A673 (cell line): ENCODE measurements at regions not wholly inside any gene's neighbourhood (a gene's known extent, or its start where the extent isn't known, plus 50 kb on each side); places are given as distances from the start of the nearest gene placed in this dataset.

Source experiments
- BruUV-seq: library from RNA; stranded (reverse); fragments of 400-500 nt; replicated peaks from 2 replicates; lab custom pipeline; 2021; lab: Mats Ljungman, UMichigan
- CTCF ChIA-PET: fragments of 300-600 bp; sonication (Branson Sonifier 250); formaldehyde crosslinking; loops from one replicate; lab custom pipeline; 2022; ENCODE audit warnings: antibody characterized with exemption; lab: Charles Lee
- POLR2A ChIA-PET: fragments of 300-600 bp; sonication (Branson Sonifier 250); formaldehyde crosslinking; loops from one replicate; lab custom pipeline; 2022; ENCODE audit warnings: antibody characterized with exemption; ENCODE audit not compliant: low non-redundant PET; lab: Charles Lee
- DNase-seq: peaks from one replicate; pipeline ENCODE4 v3.0.0-alpha.2; 2015; ENCODE audit warnings: low spot score
- H3K27ac ChIP-seq: fragments of 200-600 bp; sonication (generic); 2 replicates; pipeline ENCODE4 v1.5.1; 2016; ENCODE audit warnings: mixed run types, low read depth, mild to moderate bottlenecking, mixed read lengths, antibody characterized with exemption, low read length; ENCODE audit not compliant: poor library complexity, severe bottlenecking
- H3K27me3 ChIP-seq: fragments of 200-600 bp; sonication (generic); replicated peaks from 2 replicates; pipeline ENCODE4 v1.6.1; 2017; ENCODE audit warnings: mixed run types, low read depth, mild to moderate bottlenecking, mixed read lengths, antibody characterized with exemption, low read length; ENCODE audit not compliant: insufficient read depth, poor library complexity
- H3K36me3 ChIP-seq: fragments of 200-600 bp; sonication (generic); 2 replicates; pipeline ENCODE4 v1.6.1; 2016; ENCODE audit warnings: mixed run types, mild to moderate bottlenecking, mixed read lengths, antibody characterized with exemption, low read length; ENCODE audit not compliant: insufficient read depth, poor library complexity, severe bottlenecking
- H3K4me1 ChIP-seq: fragments of 200-600 bp; sonication (generic); 2 replicates; pipeline ENCODE4 v1.6.1; 2017; ENCODE audit warnings: mixed run types, mild to moderate bottlenecking, mixed read lengths, antibody characterized with exemption, low read length; ENCODE audit not compliant: insufficient read depth, poor library complexity, severe bottlenecking
- H3K4me3 ChIP-seq: fragments of 200-600 bp; sonication (generic); 2 replicates; pipeline ENCODE4 v1.5.1; 2016; ENCODE audit warnings: low read depth, mixed run types, mild to moderate bottlenecking, mixed read lengths, low read length; ENCODE audit not compliant: poor library complexity, severe bottlenecking
- H3K9me3 ChIP-seq: fragments of 200-600 bp; sonication (generic); 2 replicates; pipeline ENCODE4 v1.6.1; 2016; ENCODE audit warnings: mixed run types, low read depth, mild to moderate bottlenecking, mixed read lengths, antibody characterized with exemption, low read length; ENCODE audit not compliant: poor library complexity, severe bottlenecking
- EZH2 ChIP-seq: fragments of 200-600 bp; sonication (generic); IDR thresholded peaks from 2 replicates; pipeline ENCODE4 v1.6.1; 2017; ENCODE audit warnings: borderline replicate concordance, low read depth, mild to moderate bottlenecking, mixed read lengths, antibody characterized with exemption, low read length; ENCODE audit not compliant: poor library complexity, severe bottlenecking
- intact Hi-C: fragments of 100-400 bp; cut with micrococcal nuclease; formaldehyde crosslinking; loops from one replicate; pipeline ENCODE4 v1.10.0; 2022; ENCODE audit not compliant: unreplicated experiment
- TF ChIP-seq, protein P1 (sequence below): fragments of 300-800, 200-600 bp; sonication (generic); conservative IDR thresholded peaks from 2 replicates; pipeline ENCODE4 v1.5.1; 2017; ENCODE audit warnings: low read depth, mild to moderate bottlenecking, antibody characterized with exemption, low read length, moderate library complexity, mixed read lengths

DNA sequence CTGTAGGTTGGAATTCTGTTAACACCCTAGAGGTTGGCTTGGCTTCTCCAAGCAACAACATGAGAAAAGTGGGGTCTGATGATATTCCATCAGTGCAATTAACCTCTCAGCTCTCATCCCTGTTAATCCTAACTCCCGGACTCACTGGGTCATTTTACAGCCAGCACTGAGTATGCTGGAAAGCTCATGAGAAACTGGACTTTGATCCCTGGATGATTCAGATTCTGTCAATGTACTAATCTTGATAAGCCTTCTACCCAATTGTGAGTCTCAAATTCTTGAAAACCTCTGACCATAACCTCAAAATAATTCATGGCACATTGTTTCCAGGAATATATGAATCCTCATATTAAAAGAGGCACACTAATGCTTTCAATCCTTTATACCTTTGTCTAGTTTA lies 244.3 kb upstream of the DCAF8L1 start:
- ChIA-PET CTCF (no interaction called here), POLR2A (no interaction called here)
- Histone ChIP-seq H3K27me3 (no peaks in the 10 kb centered on the region), H3K4me1 (no peaks in the 10 kb centered on the region), H3K27ac (no peak overlapping the region), H3K4me3 (no peak overlapping the region), H3K9me3 (peaks cover 3% of the 10 kb centered on the region), H3K36me3 (no peaks in the 10 kb centered on the region)
- intact Hi-C loops = no loop called here
- no peak for DNase-seq
- TF ChIP-seq EZH2 = no peak
- TF ChIP-seq, protein P1, sequence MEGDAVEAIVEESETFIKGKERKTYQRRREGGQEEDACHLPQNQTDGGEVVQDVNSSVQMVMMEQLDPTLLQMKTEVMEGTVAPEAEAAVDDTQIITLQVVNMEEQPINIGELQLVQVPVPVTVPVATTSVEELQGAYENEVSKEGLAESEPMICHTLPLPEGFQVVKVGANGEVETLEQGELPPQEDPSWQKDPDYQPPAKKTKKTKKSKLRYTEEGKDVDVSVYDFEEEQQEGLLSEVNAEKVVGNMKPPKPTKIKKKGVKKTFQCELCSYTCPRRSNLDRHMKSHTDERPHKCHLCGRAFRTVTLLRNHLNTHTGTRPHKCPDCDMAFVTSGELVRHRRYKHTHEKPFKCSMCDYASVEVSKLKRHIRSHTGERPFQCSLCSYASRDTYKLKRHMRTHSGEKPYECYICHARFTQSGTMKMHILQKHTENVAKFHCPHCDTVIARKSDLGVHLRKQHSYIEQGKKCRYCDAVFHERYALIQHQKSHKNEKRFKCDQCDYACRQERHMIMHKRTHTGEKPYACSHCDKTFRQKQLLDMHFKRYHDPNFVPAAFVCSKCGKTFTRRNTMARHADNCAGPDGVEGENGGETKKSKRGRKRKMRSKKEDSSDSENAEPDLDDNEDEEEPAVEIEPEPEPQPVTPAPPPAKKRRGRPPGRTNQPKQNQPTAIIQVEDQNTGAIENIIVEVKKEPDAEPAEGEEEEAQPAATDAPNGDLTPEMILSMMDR = no peak
- BruUV-seq = no TSS peak

DNA sequence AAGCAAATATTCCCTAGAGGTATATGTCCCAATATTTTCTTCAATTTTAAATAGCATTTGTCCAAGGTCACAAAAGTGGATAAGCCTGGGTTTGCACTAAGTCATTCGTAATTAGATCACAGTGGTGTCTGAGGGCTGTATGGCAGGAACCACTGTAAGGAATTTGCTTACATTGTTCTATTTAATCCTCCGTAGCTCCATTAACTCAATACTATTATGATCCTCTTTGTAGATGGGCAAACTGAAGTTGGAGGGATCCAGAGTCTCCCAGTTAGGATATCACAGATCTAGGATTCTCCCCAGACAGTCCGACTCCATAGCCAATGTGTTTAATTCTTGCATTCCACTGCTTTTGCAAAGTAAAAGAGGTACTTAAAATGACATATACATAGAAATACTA lies 242.7 kb upstream of the DCAF8L1 start:
- no peak for TF ChIP-seq EZH2
- TF ChIP-seq, protein P1 = no peak
- BruUV-seq = no TSS peak
- H3K27me3 ChIP-seq = no peaks in the 10 kb centered on the region
- no peak for DNase-seq
- no peak overlapping the region for H3K4me3 ChIP-seq
- POLR2A ChIA-PET = no interaction called here
- CTCF ChIA-PET = no interaction called here
- H3K4me1 ChIP-seq = no peaks in the 10 kb centered on the region
- H3K27ac ChIP-seq = no peak overlapping the region
- peaks cover 2% of the 10 kb centered on the region for H3K9me3 ChIP-seq
- no peaks in the 10 kb centered on the region for H3K36me3 ChIP-seq
- intact Hi-C loops = no loop called here

DNA sequence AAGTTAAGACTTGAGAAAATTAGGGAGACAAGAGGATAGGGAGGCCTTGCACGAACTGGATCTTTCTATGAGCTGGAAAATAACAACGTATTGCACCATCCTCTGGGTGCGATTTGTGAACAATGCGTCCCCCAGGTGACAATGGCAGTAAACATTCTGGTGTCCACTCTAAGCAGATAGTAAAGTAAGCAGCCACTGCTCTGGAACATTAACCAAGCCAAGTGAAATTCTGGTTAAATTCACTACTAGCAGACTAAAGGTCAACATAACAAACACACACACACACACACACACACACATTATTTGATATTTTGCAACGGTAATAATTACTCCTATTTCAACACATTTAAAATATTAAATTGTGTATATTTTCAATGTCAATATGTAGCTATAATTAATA lies 242.2 kb upstream of the DCAF8L1 start:
- no peak for DNase-seq
- ChIA-PET CTCF (no interaction called here), POLR2A (no interaction called here)
- no peak overlapping the region for H3K27ac ChIP-seq
- no peak overlapping the region for H3K4me3 ChIP-seq
- no peaks in the 10 kb centered on the region for H3K4me1 ChIP-seq
- H3K27me3 ChIP-seq = no peaks in the 10 kb centered on the region
- TF ChIP-seq, protein P1 = no peak
- TF ChIP-seq EZH2 = no peak
- peaks cover 4% of the 10 kb centered on the region for H3K9me3 ChIP-seq
- intact Hi-C loops = no loop called here
- no peaks in the 10 kb centered on the region for H3K36me3 ChIP-seq
- no TSS peak for BruUV-seq
